ENCODE measurements at regions not wholly inside any gene's neighbourhood (a gene's known extent, or its start where the extent isn't known, plus 50 kb on each side); places are given as distances from the start of the nearest gene placed in this dataset.

- TF ChIP-seq POLR2A (IDR thresholded peaks at IDR 0.05), result no peak
- TF ChIP-seq CTCF (IDR thresholded peaks at IDR 0.05), result no peak
- no peak for TF ChIP-seq EP300 (IDR thresholded peaks at IDR 0.05)
These were observed 148.6 kb upstream of the NWD2 start for GRCh38 chr4:37095925-37096324.

Measured in stomach (tissue), 4 donors.